ENCODE measurements at regions not wholly inside any gene's neighbourhood (a gene's known extent, or its start where the extent isn't known, plus 50 kb on each side); places are given as distances from the start of the nearest gene placed in this dataset.

DNA sequence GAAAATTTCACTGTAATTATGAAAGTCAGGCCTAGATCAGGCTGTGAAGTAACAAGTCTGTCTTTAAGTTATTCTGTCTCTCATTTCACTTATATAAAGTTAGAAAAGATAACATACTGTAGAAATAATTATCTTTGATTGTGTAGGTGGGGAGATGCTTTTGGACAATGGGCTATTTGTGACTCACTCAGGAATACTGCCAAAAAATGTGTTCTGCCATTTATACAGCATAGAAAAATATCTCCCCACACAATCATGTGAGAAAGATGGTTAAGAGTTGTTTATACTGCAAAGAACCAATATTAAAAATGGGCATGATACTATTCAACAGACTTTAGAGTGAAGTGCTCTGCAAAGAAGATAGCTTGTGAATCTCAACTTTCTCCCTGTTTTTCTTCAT is 95.0 kb upstream of the GABRA2 start:
- intact Hi-C loops (cut with DNase I, micrococcal nuclease) = no loop called here
- Mint-ChIP-seq H3K4me3 (no peak overlapping the region), H3K9me3 (peaks cover 8% of the 10 kb centered on the region), H3K27ac (no peak overlapping the region), H3K36me3 (ENCODE audit: low read depth) (no peaks in the 10 kb centered on the region), H3K27me3 (no peaks in the 10 kb centered on the region), H3K4me1 (ENCODE audit: low read depth) (no peaks in the 10 kb centered on the region)
- Histone ChIP-seq H3K9me3 (ENCODE audit: control insufficient read depth in 1 of 2, insufficient read depth in 1 of 2, low read length in 2 of 2) (no peaks in the 10 kb centered on the region), H3K4me3 (ENCODE audit: low read length) (no peak overlapping the region), H3K27me3 (ENCODE audit: control insufficient read depth in 1 of 2, insufficient read depth in 2 of 2, low read length in 2 of 2) (no peaks in the 10 kb centered on the region), H3K27ac (ENCODE audit: low read depth in 1 of 2, low read length in 2 of 2) (no peak overlapping the region), H3K4me1 (ENCODE audit: insufficient read depth, low read length) (no peaks in the 10 kb centered on the region), H3K36me3 (ENCODE audit: insufficient read depth, low read length) (no peaks in the 10 kb centered on the region)
- ATAC-seq (ENCODE audit: poor library complexity) = no peak
- TF ChIP-seq CTCF (IDR thresholded peaks at IDR 0.05) = no peak
- ChIA-PET POLR2A (no interaction called here), CTCF (no interaction called here)
- DNase-seq = no peak

- H3K4me3 Mint-ChIP-seq = no peak overlapping the region
- no peaks in the 10 kb centered on the region for H3K4me1 Mint-ChIP-seq (ENCODE audit: low read depth)
- H3K27me3 Mint-ChIP-seq = no peaks in the 10 kb centered on the region
- H3K36me3 Mint-ChIP-seq (ENCODE audit: low read depth) = no peaks in the 10 kb centered on the region
- H3K27ac Mint-ChIP-seq = no peak overlapping the region
- Histone ChIP-seq H3K27me3 (ENCODE audit: control insufficient read depth in 1 of 2, insufficient read depth in 2 of 2, low read length in 2 of 2) (no peaks in the 10 kb centered on the region), H3K36me3 (ENCODE audit: insufficient read depth, low read length) (no peaks in the 10 kb centered on the region), H3K4me3 (ENCODE audit: low read length) (no peak overlapping the region), H3K9me3 (ENCODE audit: control insufficient read depth in 1 of 2, insufficient read depth in 1 of 2, low read length in 2 of 2) (no peaks in the 10 kb centered on the region), H3K27ac (ENCODE audit: low read depth in 1 of 2, low read length in 2 of 2) (no peak overlapping the region), H3K4me1 (ENCODE audit: insufficient read depth, low read length) (no peaks in the 10 kb centered on the region)
- ATAC-seq (ENCODE audit: poor library complexity) (no peak), DNase-seq (no peak)
- CTCF ChIA-PET = no interaction called here
- H3K9me3 Mint-ChIP-seq = peaks cover 8% of the 10 kb centered on the region
- intact Hi-C loops (cut with DNase I, micrococcal nuclease) = no loop called here
- TF ChIP-seq CTCF (IDR thresholded peaks at IDR 0.05) = no peak
- POLR2A ChIA-PET = no interaction called here
These were observed 72.8 kb upstream of the GABRA2 start for GRCh38 chr4:46462733-46463132.

- CTCF ChIA-PET = no interaction called here
- Mint-ChIP-seq H3K27ac (no peak overlapping the region), H3K36me3 (ENCODE audit: low read depth) (no peaks in the 10 kb centered on the region), H3K4me1 (ENCODE audit: low read depth) (no peaks in the 10 kb centered on the region), H3K9me3 (peaks cover 23% of the 10 kb centered on the region), H3K4me3 (no peak overlapping the region), H3K27me3 (no peaks in the 10 kb centered on the region)
- intact Hi-C loops (cut with DNase I, micrococcal nuclease) = no loop called here
- DNase-seq (no peak), ATAC-seq (ENCODE audit: poor library complexity) (no peak)
- Histone ChIP-seq H3K9me3 (ENCODE audit: control insufficient read depth in 1 of 2, insufficient read depth in 1 of 2, low read length in 2 of 2) (peaks cover 0 to 11% of the 10 kb centered on the region in 2 experiments), H3K36me3 (ENCODE audit: insufficient read depth, low read length) (no peaks in the 10 kb centered on the region), H3K27ac (ENCODE audit: low read depth in 1 of 2, low read length in 2 of 2) (no peak overlapping the region), H3K4me1 (ENCODE audit: insufficient read depth, low read length) (no peaks in the 10 kb centered on the region), H3K27me3 (ENCODE audit: control insufficient read depth in 1 of 2, insufficient read depth in 2 of 2, low read length in 2 of 2) (no peaks in the 10 kb centered on the region), H3K4me3 (ENCODE audit: low read length) (no peak overlapping the region)
- POLR2A ChIA-PET = no interaction called here
- TF ChIP-seq CTCF (IDR thresholded peaks at IDR 0.05) = no peak
These were observed 69.4 kb upstream of the GABRA2 start for GRCh38 chr4:46459308-46459707.
